Upper lobe of left lung (tissue), 6 donors: ENCODE measurements at regions not wholly inside any gene's neighbourhood (a gene's known extent, or its start where the extent isn't known, plus 50 kb on each side); places are given as distances from the start of the nearest gene placed in this dataset.

ENCODE experiments used
- ATAC-seq, 2 donors: fragments of 200-7000 bp; cut with Tn5 transposase; one replicate each; pipeline ENCODE4 v1.9.1; 2022; ENCODE audit warnings: mild to moderate bottlenecking in 2 of 2, moderate library complexity in 2 of 2; ENCODE audit not compliant: low FRiP score in 2 of 2
- DNase-seq, 2 donors: peaks; one replicate each; pipeline ENCODE4 v3.0.0-alpha.2; 2019 to 2020
- H3K27ac ChIP-seq, 4 donors: fragments of 200-600 bp; sonication (generic); one replicate each; pipeline ENCODE4 v1.5.1; 2016 to 2019
- H3K27me3 ChIP-seq, 4 donors: fragments of 200-600 bp; sonication (generic); one replicate each; pipeline ENCODE4 v1.5.1; 2017 to 2019
- H3K36me3 ChIP-seq, 4 donors: fragments of 200-600 bp; sonication (generic); one replicate each; pipeline ENCODE4 v1.5.1; 2016 to 2019
- H3K4me1 ChIP-seq, 4 donors: fragments of 200-600 bp; sonication (generic); one replicate each; pipeline ENCODE4 v1.5.1; 2018 to 2019
- H3K4me3 ChIP-seq, 4 donors: fragments of 200-600 bp; sonication (generic); one replicate each; pipeline ENCODE4 v1.5.1; 2017 to 2019; ENCODE audit warnings: mild to moderate bottlenecking in 2 of 4, moderate library complexity in 1 of 4
- H3K9me3 ChIP-seq, 4 donors: fragments of 200-600 bp; sonication (generic); one replicate each; pipeline ENCODE4 v1.5.1; 2018 to 2019
- EP300 ChIP-seq, 4 donors: sonication (generic); formaldehyde crosslinking; IDR thresholded peaks; one replicate each; pipeline ENCODE4 v1.5.1; 2017; ENCODE audit warnings: antibody characterized with exemption in 4 of 4, control low read depth in 2 of 4
- POLR2A ChIP-seq, 4 donors: fragments of 450-650 bp; IDR thresholded peaks; one replicate each; pipeline ENCODE4 v1.5.1; 2016 to 2017; ENCODE audit warnings: antibody characterized with exemption in 4 of 4, mild to moderate bottlenecking in 2 of 4
- POLR2AphosphoS5 ChIP-seq, 2 donors: sonication (generic); formaldehyde crosslinking; IDR thresholded peaks; one replicate each; pipeline ENCODE4 v1.5.1; 2017; ENCODE audit warnings: antibody characterized with exemption in 2 of 2
- WGBS, 2 donors: methylation state at CpG; one replicate each; pipeline ENCODE4 v1.1.5; 2017 to 2018; 5-methylcytosine and 5-hydroxymethylcytosine counted together
- TF ChIP-seq, protein P1 (sequence below), 6 experiments: fragments of 450-650 bp in 4 of 6; fragments of 200-600 bp in 2 of 6; sonication (generic) in 2 of 6; IDR thresholded peaks; one replicate each; pipeline ENCODE4 v1.5.1; 2016 to 2019; ENCODE audit warnings: antibody characterized with exemption in 6 of 6
- donor health status: DM: no; HTN: no; CAD: no; lungs with moderate emphysema.
- donor health status: DM: no; HTN: yes; CAD: no; lungs with severe emphysema.

GRCh38 chr13:88074794-88075510 lies 403.8 kb downstream of the SLITRK5 start:
- WGBS, 2 donors: 55 to 57% methylated on average over 5 of the region's 5 CpGs
- no peaks in the 10 kb centered on the region for H3K36me3 ChIP-seq
- peak in 1 of 2 donors; percentile 63 for ATAC-seq

GRCh38 chr13:88085036-88085435 lies 413.9 kb downstream of the SLITRK5 start:
- Histone ChIP-seq H3K4me3 (no peak overlapping the region), H3K9me3 (no peaks in the 10 kb centered on the region), H3K36me3 (no peaks in the 10 kb centered on the region), H3K4me1 (no peaks in the 10 kb centered on the region), H3K27me3 (no peaks in the 10 kb centered on the region), H3K27ac (no peak overlapping the region)
- no peak for ATAC-seq
- TF ChIP-seq, protein P1, sequence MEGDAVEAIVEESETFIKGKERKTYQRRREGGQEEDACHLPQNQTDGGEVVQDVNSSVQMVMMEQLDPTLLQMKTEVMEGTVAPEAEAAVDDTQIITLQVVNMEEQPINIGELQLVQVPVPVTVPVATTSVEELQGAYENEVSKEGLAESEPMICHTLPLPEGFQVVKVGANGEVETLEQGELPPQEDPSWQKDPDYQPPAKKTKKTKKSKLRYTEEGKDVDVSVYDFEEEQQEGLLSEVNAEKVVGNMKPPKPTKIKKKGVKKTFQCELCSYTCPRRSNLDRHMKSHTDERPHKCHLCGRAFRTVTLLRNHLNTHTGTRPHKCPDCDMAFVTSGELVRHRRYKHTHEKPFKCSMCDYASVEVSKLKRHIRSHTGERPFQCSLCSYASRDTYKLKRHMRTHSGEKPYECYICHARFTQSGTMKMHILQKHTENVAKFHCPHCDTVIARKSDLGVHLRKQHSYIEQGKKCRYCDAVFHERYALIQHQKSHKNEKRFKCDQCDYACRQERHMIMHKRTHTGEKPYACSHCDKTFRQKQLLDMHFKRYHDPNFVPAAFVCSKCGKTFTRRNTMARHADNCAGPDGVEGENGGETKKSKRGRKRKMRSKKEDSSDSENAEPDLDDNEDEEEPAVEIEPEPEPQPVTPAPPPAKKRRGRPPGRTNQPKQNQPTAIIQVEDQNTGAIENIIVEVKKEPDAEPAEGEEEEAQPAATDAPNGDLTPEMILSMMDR (IDR thresholded peaks at IDR 0.05): no peak
- TF ChIP-seq POLR2A (IDR thresholded peaks at IDR 0.05) (no peak), POLR2AphosphoS5 (IDR thresholded peaks at IDR 0.05) (no peak), EP300 (IDR thresholded peaks at IDR 0.05) (no peak)
- no peak for DNase-seq

More at GRCh38 chr13:88074794-88075510, 403.8 kb downstream of the SLITRK5 start:
- TF ChIP-seq POLR2AphosphoS5 (IDR thresholded peaks at IDR 0.05) (no peak), EP300 (IDR thresholded peaks at IDR 0.05) (no peak), POLR2A (IDR thresholded peaks at IDR 0.05) (no peak)
- TF ChIP-seq, protein P1 (IDR thresholded peaks at IDR 0.05): no peak
- Histone ChIP-seq H3K27me3 (no peaks in the 10 kb centered on the region), H3K27ac (no peak overlapping the region), H3K4me1 (no peaks in the 10 kb centered on the region), H3K4me3 (no peak overlapping the region), H3K9me3 (no peaks in the 10 kb centered on the region)
- no peak for DNase-seq

GRCh38 chr13:88086577-88086976 lies 415.4 kb downstream of the SLITRK5 start:
- Histone ChIP-seq H3K36me3 (no peaks in the 10 kb centered on the region), H3K4me1 (no peaks in the 10 kb centered on the region), H3K27me3 (no peaks in the 10 kb centered on the region), H3K27ac (no peak overlapping the region), H3K4me3 (no peak overlapping the region), H3K9me3 (no peaks in the 10 kb centered on the region)
- 90 to 91% methylated on average over 3 of the region's 3 CpGs for WGBS, 2 donors
- no peak for DNase-seq
- no peak for ATAC-seq
- TF ChIP-seq, protein P1 (IDR thresholded peaks at IDR 0.05): no peak
- TF ChIP-seq EP300 (IDR thresholded peaks at IDR 0.05): no peak
- TF ChIP-seq POLR2AphosphoS5 (IDR thresholded peaks at IDR 0.05): no peak
- no peak for TF ChIP-seq POLR2A (IDR thresholded peaks at IDR 0.05)

DNA sequence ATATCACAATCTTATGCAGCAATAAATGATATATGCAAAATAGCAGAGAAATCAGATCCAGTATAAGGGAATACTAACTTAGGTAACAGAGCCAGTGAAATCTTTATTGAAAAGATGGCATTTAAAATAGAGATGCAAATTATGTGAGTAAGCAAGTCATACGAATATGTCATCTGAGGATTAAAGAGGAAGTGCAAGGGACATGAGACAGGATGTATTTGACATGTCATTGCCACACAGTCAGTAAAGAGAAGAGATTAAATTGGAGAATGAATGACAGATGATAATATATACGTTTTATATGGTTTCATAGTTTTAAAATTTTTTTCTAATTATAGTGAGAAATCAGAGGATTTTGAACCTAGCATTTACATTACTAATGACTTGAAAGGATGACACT lies 426.4 kb downstream of the SLITRK5 start:
- 12 to 21% methylated on average over 2 of the region's 2 CpGs for WGBS, 2 donors
- TF ChIP-seq POLR2AphosphoS5 (IDR thresholded peaks at IDR 0.05) (no peak), POLR2A (IDR thresholded peaks at IDR 0.05) (no peak), EP300 (IDR thresholded peaks at IDR 0.05) (no peak)
- TF ChIP-seq, protein P1 (IDR thresholded peaks at IDR 0.05): no peak

GRCh38 chr13:88103824-88104223 lies 432.7 kb downstream of the SLITRK5 start:
- TF ChIP-seq POLR2AphosphoS5 (IDR thresholded peaks at IDR 0.05) (no peak), POLR2A (IDR thresholded peaks at IDR 0.05) (no peak), EP300 (IDR thresholded peaks at IDR 0.05) (no peak)
- TF ChIP-seq, protein P1 (IDR thresholded peaks at IDR 0.05): no peak
- ATAC-seq (no peak), DNase-seq (no peak)
- 53 to 68% methylated on average over 1 of the region's 1 CpG for WGBS, 2 donors
- H3K36me3 ChIP-seq: no peaks in the 10 kb centered on the region
- no peaks in the 10 kb centered on the region for H3K27me3 ChIP-seq
- peaks cover 0 to 4% (median 0%) of the 10 kb centered on the region in 4 donors for H3K9me3 ChIP-seq
- no peak overlapping the region for H3K4me3 ChIP-seq
- no peaks in the 10 kb centered on the region for H3K4me1 ChIP-seq
- no peak overlapping the region for H3K27ac ChIP-seq

More for the DNA sequence above, 426.4 kb downstream of the SLITRK5 start:
- H3K9me3 ChIP-seq: peaks cover 0 to 4% (median 0%) of the 10 kb centered on the region in 4 donors
- ATAC-seq (no peak), DNase-seq (no peak)
- no peaks in the 10 kb centered on the region for H3K36me3 ChIP-seq
- H3K4me3 ChIP-seq: no peak overlapping the region
- H3K27ac ChIP-seq: no peak overlapping the region
- no peaks in the 10 kb centered on the region for H3K4me1 ChIP-seq
- no peaks in the 10 kb centered on the region for H3K27me3 ChIP-seq
